Dendritic cell treated with granulocyte-macrophage colony-stimulating factor and Interleukin-4, amounts not matched to agents 40 ng/mL and 50 ng/mL, for 4 days (primary cell): ENCODE measurements at regions not wholly inside any gene's neighbourhood (a gene's known extent, or its start where the extent isn't known, plus 50 kb on each side); places are given as distances from the start of the nearest gene placed in this dataset.

Experiments
- H3K27ac Mint-ChIP-seq: one replicate; pipeline ENCODE4 v1.8.0; 2022; ENCODE audit warnings: mild to moderate bottlenecking, mixed read lengths
- H3K27me3 Mint-ChIP-seq: one replicate; pipeline ENCODE4 v1.8.0; 2022; ENCODE audit warnings: mild to moderate bottlenecking, mixed read lengths
- H3K36me3 Mint-ChIP-seq: one replicate; pipeline ENCODE4 v1.8.0; 2022; ENCODE audit warnings: low read depth, mixed read lengths
- H3K4me1 Mint-ChIP-seq: one replicate; pipeline ENCODE4 v1.8.0; 2022; ENCODE audit warnings: low read depth, mixed read lengths
- H3K4me3 Mint-ChIP-seq: one replicate; pipeline ENCODE4 v1.8.0; 2022; ENCODE audit warnings: mild to moderate bottlenecking, moderate library complexity, mixed read lengths
- H3K9me3 Mint-ChIP-seq: one replicate; pipeline ENCODE4 v1.8.0; 2022; ENCODE audit warnings: mixed read lengths
- intact Hi-C: fragments of 100-400 bp; cut with micrococcal nuclease; formaldehyde crosslinking; loops from one replicate; pipeline ENCODE4 v1.15.0; 2022

- Mint-ChIP-seq H3K36me3 (no peaks in the 10 kb centered on the region), H3K27me3 (no peaks in the 10 kb centered on the region), H3K9me3 (peaks cover 20% of the 10 kb centered on the region), H3K4me3 (no peak overlapping the region), H3K4me1 (no peaks in the 10 kb centered on the region), H3K27ac (no peak overlapping the region)
- intact Hi-C loops: no loop called here
Observed at GRCh38 chr3:7867587-7867986, 634.0 kb upstream of the LMCD1 start.

DNA sequence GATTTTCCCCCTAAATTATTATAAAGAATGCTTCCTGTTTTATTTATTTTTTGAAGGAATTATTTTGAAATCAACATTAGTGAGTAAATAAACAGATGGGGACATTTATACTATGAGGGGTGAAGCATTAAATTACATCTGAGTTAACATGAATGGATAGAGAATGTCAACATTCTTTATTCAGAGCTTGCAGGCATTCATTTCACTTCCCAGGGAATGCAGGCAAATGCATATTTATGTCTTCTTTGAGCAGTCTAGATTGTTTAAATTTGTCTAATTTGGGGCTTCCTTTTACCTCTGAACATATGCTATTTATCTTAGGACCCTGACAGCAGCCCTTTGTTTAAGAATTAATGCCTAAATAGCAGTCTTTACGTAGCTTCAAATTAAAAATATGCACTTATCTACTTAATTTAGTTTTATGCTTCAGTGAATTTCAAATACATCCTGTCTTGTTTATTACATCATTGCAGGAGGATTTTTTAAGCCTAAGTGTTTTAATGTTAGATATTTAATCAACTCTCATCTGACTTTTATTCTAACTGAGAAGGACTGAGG lies 630.5 kb upstream of the LMCD1 start:
- Mint-ChIP-seq H3K9me3 (peaks cover 32% of the 10 kb centered on the region), H3K4me1 (no peaks in the 10 kb centered on the region)

DNA sequence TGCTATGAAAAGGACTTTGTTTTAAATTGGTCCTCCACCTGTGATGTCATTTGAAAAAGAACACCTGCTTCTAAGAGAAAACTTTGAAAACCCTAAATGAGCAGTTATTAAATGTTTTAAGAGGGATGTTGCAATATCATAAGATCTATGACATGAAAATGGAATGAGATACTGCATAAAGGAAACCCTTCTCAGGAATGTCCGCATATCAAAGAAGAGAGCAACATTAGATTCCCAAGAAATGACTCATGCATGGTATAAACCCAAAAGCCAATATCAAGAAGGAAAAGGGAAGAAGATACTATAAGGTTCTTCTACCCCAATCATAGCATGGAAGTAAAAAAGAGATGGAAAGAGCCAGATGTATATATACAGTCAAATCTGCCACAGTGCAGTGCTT lies 627.5 kb upstream of the LMCD1 start:
- no peak overlapping the region for H3K4me3 Mint-ChIP-seq
- peaks cover 38% of the 10 kb centered on the region for H3K9me3 Mint-ChIP-seq
- no peaks in the 10 kb centered on the region for H3K27me3 Mint-ChIP-seq
- H3K4me1 Mint-ChIP-seq: peaks cover 7% of the 10 kb centered on the region
- H3K36me3 Mint-ChIP-seq: no peaks in the 10 kb centered on the region
- H3K27ac Mint-ChIP-seq: no peak overlapping the region
- intact Hi-C loops: loop anchor here (10.0 kb wide), 1 partner anchor 229 kb away; no protein-coding TSS in a partner anchor

More for the DNA sequence above, 630.5 kb upstream of the LMCD1 start:
- intact Hi-C loops: loop anchor here (10.0 kb wide), 1 partner anchor 226 kb away; no protein-coding TSS in a partner anchor
- Mint-ChIP-seq H3K27ac (no peak overlapping the region), H3K27me3 (no peaks in the 10 kb centered on the region), H3K36me3 (no peaks in the 10 kb centered on the region), H3K4me3 (no peak overlapping the region)

- Mint-ChIP-seq H3K27me3 (no peaks in the 10 kb centered on the region), H3K9me3 (peaks cover 40% of the 10 kb centered on the region), H3K36me3 (no peaks in the 10 kb centered on the region), H3K4me1 (peaks cover 7% of the 10 kb centered on the region), H3K27ac (no peak overlapping the region), H3K4me3 (no peak overlapping the region)
- intact Hi-C loops: loop anchor here (10.0 kb wide), 1 partner anchor 231 kb away; no protein-coding TSS in a partner anchor
Observed at GRCh38 chr3:7875925-7876324, 625.7 kb upstream of the LMCD1 start.

DNA sequence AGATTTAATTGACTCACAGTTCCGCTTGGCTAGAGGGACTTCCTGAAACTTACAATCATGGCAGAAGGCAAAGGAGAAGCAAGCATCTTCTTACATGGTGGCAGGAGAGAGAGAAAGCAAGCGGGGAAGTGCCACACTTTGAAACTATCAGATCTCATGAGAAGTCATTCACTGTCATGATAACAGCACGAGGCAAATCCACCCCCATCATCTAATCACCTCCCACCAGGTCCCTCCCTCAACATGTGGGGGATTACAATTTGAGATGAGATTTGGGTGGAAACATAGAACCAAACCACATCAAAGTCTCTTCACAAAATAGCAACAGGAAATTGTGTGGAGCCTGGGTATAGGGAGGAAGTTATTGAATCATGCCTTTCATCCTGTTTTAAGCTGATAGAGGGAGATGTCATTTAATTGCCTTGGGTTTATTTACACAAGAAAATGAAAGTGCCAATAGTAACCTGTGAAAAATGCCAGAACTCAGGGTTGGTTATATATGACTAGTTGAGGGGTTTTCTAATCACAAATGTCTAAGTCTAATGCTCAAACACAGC lies 624.8 kb upstream of the LMCD1 start:
- Mint-ChIP-seq H3K27me3 (no peaks in the 10 kb centered on the region), H3K27ac (peak overlapping the region; percentile 60), H3K4me3 (no peak overlapping the region), H3K4me1 (peaks cover 10% of the 10 kb centered on the region), H3K9me3 (peaks cover 45% of the 10 kb centered on the region), H3K36me3 (no peaks in the 10 kb centered on the region)
- intact Hi-C loops: loop anchor here (10.0 kb wide), 1 partner anchor 232 kb away; no protein-coding TSS in a partner anchor

- Mint-ChIP-seq H3K9me3 (peaks cover 45% of the 10 kb centered on the region), H3K27ac (no peak overlapping the region), H3K4me3 (no peak overlapping the region), H3K4me1 (peaks cover 15% of the 10 kb centered on the region), H3K36me3 (no peaks in the 10 kb centered on the region), H3K27me3 (no peaks in the 10 kb centered on the region)
- intact Hi-C loops: loop anchor here (10.0 kb wide), 1 partner anchor 233 kb away; no protein-coding TSS in a partner anchor
Observed at GRCh38 chr3:7877312-7877711, 624.3 kb upstream of the LMCD1 start.

DNA sequence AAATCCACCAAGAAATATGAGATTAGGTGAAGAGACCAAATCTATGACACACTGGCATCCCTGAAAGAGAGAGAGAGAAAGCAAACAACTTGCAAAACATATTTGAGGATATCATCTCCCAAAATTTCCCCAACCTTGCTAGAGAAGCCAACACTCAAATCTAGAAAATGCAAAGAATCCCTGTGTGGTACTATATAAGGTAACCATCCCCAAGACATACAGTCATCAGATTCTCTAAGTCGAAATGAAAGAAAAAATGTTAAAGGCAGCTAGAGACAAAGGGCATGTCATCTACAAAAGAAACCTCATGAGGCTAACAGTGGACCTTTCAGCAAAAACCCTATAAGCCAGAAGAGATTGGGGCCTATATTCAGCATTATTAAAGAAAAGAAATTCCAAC lies 622.1 kb upstream of the LMCD1 start:
- H3K4me1 Mint-ChIP-seq: peaks cover 20% of the 10 kb centered on the region
- intact Hi-C loops: loop anchor here (10.0 kb wide), 1 partner anchor 235 kb away; no protein-coding TSS in a partner anchor
- peaks cover 41% of the 10 kb centered on the region for H3K9me3 Mint-ChIP-seq
- H3K27ac Mint-ChIP-seq: no peak overlapping the region
- H3K36me3 Mint-ChIP-seq: no peaks in the 10 kb centered on the region
- peaks cover 2% of the 10 kb centered on the region for H3K27me3 Mint-ChIP-seq
- no peak overlapping the region for H3K4me3 Mint-ChIP-seq

- no peak overlapping the region for H3K4me3 Mint-ChIP-seq
- H3K36me3 Mint-ChIP-seq: no peaks in the 10 kb centered on the region
- H3K27me3 Mint-ChIP-seq: peaks cover 2% of the 10 kb centered on the region
- H3K9me3 Mint-ChIP-seq: peaks cover 58% of the 10 kb centered on the region
- H3K27ac Mint-ChIP-seq: no peak overlapping the region
- intact Hi-C loops: no loop called here
- H3K4me1 Mint-ChIP-seq: peaks cover 13% of the 10 kb centered on the region
Observed at GRCh38 chr3:7881946-7882345, 619.7 kb upstream of the LMCD1 start.

DNA sequence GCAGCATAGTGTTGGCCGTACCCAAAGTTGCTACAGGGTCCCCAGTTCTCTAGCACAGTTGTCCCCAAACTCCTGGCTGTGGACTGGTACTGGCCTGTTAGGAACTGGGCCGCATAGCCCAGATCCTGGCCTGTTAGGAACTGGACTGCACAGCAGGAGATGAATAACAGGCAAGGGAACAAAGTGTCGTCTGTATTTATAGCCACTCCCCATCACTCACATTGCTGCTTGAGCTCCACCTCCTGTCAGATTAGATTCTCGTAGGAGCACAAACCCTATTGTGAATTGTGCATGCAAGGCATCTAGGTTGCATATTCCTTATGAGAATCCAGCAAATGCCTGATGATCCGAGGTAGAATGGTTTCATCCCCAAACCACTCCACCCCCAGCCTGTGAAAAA lies 604.0 kb upstream of the LMCD1 start:
- Mint-ChIP-seq H3K4me1 (no peaks in the 10 kb centered on the region), H3K9me3 (peaks cover 36% of the 10 kb centered on the region), H3K27me3 (no peaks in the 10 kb centered on the region), H3K36me3 (no peaks in the 10 kb centered on the region), H3K4me3 (no peak overlapping the region), H3K27ac (no peak overlapping the region)
- intact Hi-C loops: no loop called here

DNA sequence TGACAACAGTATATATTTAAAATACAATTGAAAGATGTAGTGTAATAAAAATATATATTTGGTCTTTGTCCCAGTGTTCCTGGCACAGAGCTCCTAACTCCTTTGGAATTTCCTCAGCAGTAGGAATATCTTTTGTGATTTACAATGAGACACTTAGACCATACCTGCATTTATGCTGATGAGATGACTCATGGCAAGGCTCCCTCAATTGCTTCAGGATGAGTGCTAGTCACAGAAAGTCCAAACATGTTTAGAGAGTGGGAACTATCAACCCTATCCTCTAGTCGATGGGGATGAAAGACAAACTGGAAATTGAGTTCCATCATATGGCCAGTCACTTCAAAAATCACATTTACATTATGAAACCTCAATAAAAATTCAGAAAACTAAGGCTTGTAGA lies 588.3 kb upstream of the LMCD1 start:
- Mint-ChIP-seq H3K4me3 (no peak overlapping the region), H3K27ac (no peak overlapping the region), H3K27me3 (peaks cover 2% of the 10 kb centered on the region), H3K9me3 (peaks cover 32% of the 10 kb centered on the region), H3K36me3 (no peaks in the 10 kb centered on the region), H3K4me1 (no peaks in the 10 kb centered on the region)
- intact Hi-C loops: no loop called here

GRCh38 chr3:7915356-7915755 lies 586.3 kb upstream of the LMCD1 start:
- intact Hi-C loops: no loop called here
- H3K27ac Mint-ChIP-seq: no peak overlapping the region
- H3K27me3 Mint-ChIP-seq: peaks cover 2% of the 10 kb centered on the region
- no peak overlapping the region for H3K4me3 Mint-ChIP-seq
- peaks cover 32% of the 10 kb centered on the region for H3K9me3 Mint-ChIP-seq
- H3K4me1 Mint-ChIP-seq: no peaks in the 10 kb centered on the region
- no peaks in the 10 kb centered on the region for H3K36me3 Mint-ChIP-seq

DNA sequence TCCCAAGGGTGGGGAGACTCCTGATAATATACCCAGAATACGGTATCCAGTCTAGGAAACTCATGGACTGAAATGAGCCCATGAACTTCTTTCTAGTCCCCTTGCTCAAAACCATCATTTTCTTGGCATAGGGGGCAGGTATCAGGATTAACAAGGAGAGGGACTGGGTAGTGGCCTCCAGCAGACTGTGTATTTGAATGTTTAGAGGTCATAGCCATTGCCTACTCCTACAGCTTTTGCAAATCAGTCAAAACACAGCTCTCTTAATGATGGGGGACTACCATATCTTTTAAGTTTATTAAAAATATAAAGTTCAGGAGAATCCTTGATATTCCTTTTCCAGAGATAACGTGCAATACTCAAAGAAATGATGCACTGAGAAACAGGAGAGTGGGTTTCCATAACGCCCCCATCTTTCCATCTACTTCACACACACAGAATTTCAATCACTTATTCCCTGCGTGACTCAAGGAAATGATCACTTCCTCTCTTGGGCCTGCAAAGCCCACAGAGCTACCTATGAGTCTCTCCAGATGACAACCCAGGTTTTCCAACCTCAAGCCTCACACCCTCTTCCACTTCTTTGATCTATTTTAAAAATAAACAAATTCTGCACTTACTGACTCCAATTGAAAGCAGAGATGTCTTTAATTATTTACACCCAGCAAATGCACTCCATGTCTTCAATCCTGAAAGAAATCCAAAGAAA lies 584.0 kb upstream of the LMCD1 start:
- intact Hi-C loops: no loop called here
- Mint-ChIP-seq H3K9me3 (peaks cover 23% of the 10 kb centered on the region), H3K36me3 (no peaks in the 10 kb centered on the region), H3K27me3 (peaks cover 2% of the 10 kb centered on the region), H3K4me1 (no peaks in the 10 kb centered on the region), H3K27ac (no peak overlapping the region), H3K4me3 (no peak overlapping the region)

- Mint-ChIP-seq H3K36me3 (no peaks in the 10 kb centered on the region), H3K27me3 (peaks cover 2% of the 10 kb centered on the region), H3K27ac (no peak overlapping the region), H3K9me3 (peaks cover 22% of the 10 kb centered on the region), H3K4me3 (no peak overlapping the region), H3K4me1 (no peaks in the 10 kb centered on the region)
- intact Hi-C loops: no loop called here
Observed at GRCh38 chr3:7920211-7920610, 581.4 kb upstream of the LMCD1 start.

DNA sequence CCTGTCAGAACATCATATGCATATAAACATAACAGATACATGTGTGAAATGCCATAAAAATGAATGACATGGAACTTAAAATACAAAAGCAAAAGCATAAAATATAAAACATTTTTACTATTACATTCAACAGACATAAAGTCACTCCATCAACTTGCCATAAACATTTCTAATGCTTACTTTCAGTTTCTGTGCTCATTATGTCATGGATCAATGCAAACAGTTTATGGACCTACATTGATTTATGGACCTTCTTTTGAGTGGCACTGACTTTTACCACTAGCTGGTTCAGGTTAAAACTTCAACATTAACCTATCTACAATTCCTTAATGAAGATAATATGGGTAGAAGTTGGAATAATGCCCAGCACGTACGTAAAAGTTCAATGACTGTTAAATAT lies 577.4 kb upstream of the LMCD1 start:
- no peaks in the 10 kb centered on the region for H3K36me3 Mint-ChIP-seq
- no peaks in the 10 kb centered on the region for H3K4me1 Mint-ChIP-seq
- H3K4me3 Mint-ChIP-seq: no peak overlapping the region
- intact Hi-C loops: no loop called here
- H3K27ac Mint-ChIP-seq: no peak overlapping the region
- H3K27me3 Mint-ChIP-seq: no peaks in the 10 kb centered on the region
- H3K9me3 Mint-ChIP-seq: peaks cover 19% of the 10 kb centered on the region
